Mesenchymal stem cell (in vitro differentiated cells and primary cell): ENCODE measurements at regions not wholly inside any gene's neighbourhood (a gene's known extent, or its start where the extent isn't known, plus 50 kb on each side); places are given as distances from the start of the nearest gene placed in this dataset.

Experiments used
- DNase-seq: peaks from one replicate; pipeline ENCODE4 v3.0.0-alpha.2; 2013
- H2AFZ ChIP-seq: one replicate; pipeline ENCODE4 v1.6.1; 2013; ENCODE audit warnings: low read depth, mild to moderate bottlenecking, control low read depth, inconsistent platforms, low read length, moderate library complexity
- H2AK5ac ChIP-seq: 2 replicates; pipeline ENCODE4 v1.6.1; 2013; ENCODE audit warnings: low read length, moderate library complexity, mild to moderate bottlenecking, inconsistent platforms; ENCODE audit not compliant: severe bottlenecking
- H2BK120ac ChIP-seq: one replicate; pipeline ENCODE4 v1.6.1; 2013; ENCODE audit warnings: low read depth, mild to moderate bottlenecking, inconsistent platforms, low read length, moderate library complexity
- H2BK12ac ChIP-seq, 2 experiments: one replicate each; pipeline ENCODE4 v1.6.1; 2013; ENCODE audit warnings: inconsistent platforms in 2 of 2, low read length in 2 of 2, mild to moderate bottlenecking in 2 of 2, moderate library complexity in 2 of 2, control low read depth in 1 of 2
- H2BK15ac ChIP-seq: one replicate; pipeline ENCODE4 v1.6.1; 2013; ENCODE audit warnings: mild to moderate bottlenecking, low read depth, inconsistent platforms; ENCODE audit not compliant: poor library complexity, severe bottlenecking
- H2BK5ac ChIP-seq: 2 replicates; pipeline ENCODE4 v1.6.1; 2013; ENCODE audit warnings: low read depth, mild to moderate bottlenecking, low read length, control low read depth, inconsistent platforms; ENCODE audit not compliant: poor library complexity, severe bottlenecking
- H3K14ac ChIP-seq, 2 experiments: one replicate each; pipeline ENCODE4 v1.6.1; 2013; ENCODE audit warnings: inconsistent platforms in 2 of 2, low read length in 2 of 2, control low read depth in 1 of 2, mild to moderate bottlenecking in 1 of 2, moderate library complexity in 1 of 2
- H3K18ac ChIP-seq, 2 experiments: one replicate each; pipeline ENCODE4 v1.6.1; 2013; ENCODE audit warnings: inconsistent platforms in 2 of 2, low read length in 2 of 2, control low read depth in 1 of 2, low read depth in 1 of 2, mild to moderate bottlenecking in 1 of 2
- H3K23ac ChIP-seq, 2 experiments: one replicate each; pipeline ENCODE4 v1.6.1; 2013; ENCODE audit warnings: inconsistent platforms in 2 of 2, low read length in 2 of 2, mild to moderate bottlenecking in 2 of 2, moderate library complexity in 2 of 2, control low read depth in 1 of 2
- H3K27ac ChIP-seq: 2 replicates; pipeline ENCODE4 v1.5.1; 2013; ENCODE audit warnings: mild to moderate bottlenecking, moderate library complexity, low read length, control low read depth, inconsistent platforms; ENCODE audit not compliant: poor library complexity, severe bottlenecking
- H3K27me3 ChIP-seq, 2 experiments: 2 replicates each; pipeline versions ENCODE4 v1.6.1 to v1.7.0; 2013; ENCODE audit warnings: low read length in 2 of 2, mild to moderate bottlenecking in 2 of 2, moderate library complexity in 2 of 2, control low read depth in 1 of 2, inconsistent platforms in 1 of 2; ENCODE audit not compliant: control insufficient read depth in 1 of 2, insufficient read depth in 1 of 2
- H3K36me3 ChIP-seq, 2 experiments: 2 replicates each; pipeline versions ENCODE4 v1.6.1 to v1.7.0; 2013; ENCODE audit warnings: low read length in 2 of 2, control low read depth in 1 of 2, inconsistent platforms in 1 of 2, low read depth in 1 of 2, mild to moderate bottlenecking in 1 of 2; ENCODE audit not compliant: insufficient read depth in 2 of 2, control insufficient read depth in 1 of 2
- H3K4ac ChIP-seq, 2 experiments: one replicate each; pipeline ENCODE4 v1.6.1; 2013; ENCODE audit warnings: inconsistent platforms in 2 of 2, low read length in 2 of 2, mild to moderate bottlenecking in 2 of 2, moderate library complexity in 2 of 2, control low read depth in 1 of 2, low read depth in 1 of 2
- H3K4me1 ChIP-seq: 2 replicates; pipeline ENCODE4 v1.6.1; 2013; ENCODE audit warnings: low read depth, low read length, control low read depth; ENCODE audit not compliant: control insufficient read depth, insufficient read depth
- H3K4me2 ChIP-seq: 2 replicates; pipeline ENCODE4 v1.6.1; 2013; ENCODE audit warnings: low read length, mild to moderate bottlenecking, inconsistent platforms; ENCODE audit not compliant: poor library complexity, severe bottlenecking
- H3K4me3 ChIP-seq, 2 experiments: 2 replicates each; pipeline versions ENCODE4 v1.5.1 to v1.7.0; 2013; ENCODE audit warnings: low read length in 2 of 2, mild to moderate bottlenecking in 2 of 2, control low read depth in 1 of 2, low read depth in 1 of 2; ENCODE audit not compliant: insufficient read depth in 1 of 2
- H3K79me1 ChIP-seq: replicated peaks from 2 replicates; pipeline ENCODE4 v1.6.1; 2013; ENCODE audit warnings: mild to moderate bottlenecking, control low read depth, low read length, inconsistent platforms; ENCODE audit not compliant: poor library complexity, severe bottlenecking
- H3K9ac ChIP-seq: 2 replicates; pipeline ENCODE4 v1.7.0; 2013; ENCODE audit warnings: mild to moderate bottlenecking, low read length, moderate library complexity
- H3K9me3 ChIP-seq: 2 replicates; pipeline ENCODE4 v1.7.0; 2013; ENCODE audit warnings: mild to moderate bottlenecking, low read length; ENCODE audit not compliant: control insufficient read depth
- H4K8ac ChIP-seq: one replicate; pipeline ENCODE4 v1.6.1; 2013; ENCODE audit warnings: inconsistent platforms, mild to moderate bottlenecking, low read length, moderate library complexity
- H4K91ac ChIP-seq: one replicate; pipeline ENCODE4 v1.6.1; 2013; ENCODE audit warnings: mild to moderate bottlenecking, low read length, inconsistent platforms
- WGBS: methylation state at CpG from one replicate; pipeline ENCODE4 v1.1.7; 2013; ENCODE audit warnings: mixed read lengths; 5-methylcytosine and 5-hydroxymethylcytosine counted together

- Histone ChIP-seq H3K27me3 (peaks cover 0 to 15% of the 10 kb centered on the region in 2 experiments), H3K27ac (no peak overlapping the region), H3K4me1 (no peaks in the 10 kb centered on the region), H3K4ac (no peak overlapping the region), H3K4me3 (peak overlapping the region in 1 of 2 experiments; percentile 43), H3K4me2 (no peak overlapping the region), H3K9ac (no peak overlapping the region), H3K9me3 (peaks cover 30% of the 10 kb centered on the region), H3K18ac (no peak overlapping the region), H2AFZ (no peak overlapping the region), H2BK12ac (no peak overlapping the region), H3K23ac (no peak overlapping the region), H2BK120ac (no peak overlapping the region), H3K36me3 (no peaks in the 10 kb centered on the region), H4K8ac (no peak overlapping the region), H2BK5ac (no peak overlapping the region), H3K14ac (no peak overlapping the region), H3K79me1 (no peaks in the 10 kb centered on the region), H2AK5ac (no peak overlapping the region), H4K91ac (no peak overlapping the region), H2BK15ac (no peak overlapping the region)
- 20% methylated on average over 28 of the region's 30 CpGs for WGBS
- peak; percentile 6 for DNase-seq
Observed at GRCh38 chr6:28709478-28710349, 184.0 kb downstream of the GPX5 start.

- no peak overlapping the region for H3K23ac ChIP-seq
- no peak overlapping the region for H2AK5ac ChIP-seq
- H3K27me3 ChIP-seq = peaks cover 0 to 15% of the 10 kb centered on the region in 2 experiments
- H3K4me1 ChIP-seq = no peaks in the 10 kb centered on the region
- no peak overlapping the region for H2BK120ac ChIP-seq
- H3K4me3 ChIP-seq = no peak overlapping the region
- no peak overlapping the region for H3K27ac ChIP-seq
- H3K4ac ChIP-seq = no peak overlapping the region
- DNase-seq = peak; percentile 45
- WGBS = 45% methylated on average over 15 of the region's 16 CpGs
- H4K91ac ChIP-seq = no peak overlapping the region
- no peak overlapping the region for H2BK12ac ChIP-seq
- H3K36me3 ChIP-seq = no peaks in the 10 kb centered on the region
- H2AFZ ChIP-seq = no peak overlapping the region
- peaks cover 26% of the 10 kb centered on the region for H3K9me3 ChIP-seq
- no peak overlapping the region for H2BK15ac ChIP-seq
- no peaks in the 10 kb centered on the region for H3K79me1 ChIP-seq
- H4K8ac ChIP-seq = no peak overlapping the region
- no peak overlapping the region for H3K4me2 ChIP-seq
- no peak overlapping the region for H3K14ac ChIP-seq
- no peak overlapping the region for H2BK5ac ChIP-seq
- H3K9ac ChIP-seq = no peak overlapping the region
- H3K18ac ChIP-seq = no peak overlapping the region
Observed at GRCh38 chr6:28710466-28711191, 184.9 kb downstream of the GPX5 start.

GRCh38 chr6:28711325-28711724 lies 185.6 kb downstream of the GPX5 start:
- Histone ChIP-seq H2BK15ac (no peak overlapping the region), H3K4me3 (no peak overlapping the region), H3K4ac (no peak overlapping the region), H2AFZ (no peak overlapping the region), H3K27ac (no peak overlapping the region), H3K9ac (no peak overlapping the region), H3K36me3 (no peaks in the 10 kb centered on the region), H3K4me2 (no peak overlapping the region), H4K91ac (no peak overlapping the region), H3K27me3 (peaks cover 0 to 15% of the 10 kb centered on the region in 2 experiments), H2BK12ac (no peak overlapping the region), H2BK120ac (no peak overlapping the region), H3K18ac (no peak overlapping the region), H2BK5ac (no peak overlapping the region), H4K8ac (no peak overlapping the region), H3K23ac (no peak overlapping the region), H3K14ac (no peak overlapping the region), H2AK5ac (no peak overlapping the region), H3K79me1 (no peaks in the 10 kb centered on the region), H3K9me3 (peaks cover 26% of the 10 kb centered on the region), H3K4me1 (no peaks in the 10 kb centered on the region)
- no CpG with 5 or more reads among the region's 4 CpGs for WGBS
- DNase-seq = no peak

GRCh38 chr6:28711788-28712341 lies 186.2 kb downstream of the GPX5 start:
- no peak overlapping the region for H4K8ac ChIP-seq
- WGBS = 68% methylated on average over 2 of the region's 5 CpGs
- H4K91ac ChIP-seq = no peak overlapping the region
- H3K18ac ChIP-seq = no peak overlapping the region
- no peak overlapping the region for H2AFZ ChIP-seq
- H2BK5ac ChIP-seq = no peak overlapping the region
- H3K9me3 ChIP-seq = peaks cover 24% of the 10 kb centered on the region
- no peak overlapping the region for H2AK5ac ChIP-seq
- H3K4me3 ChIP-seq = no peak overlapping the region
- H3K27me3 ChIP-seq = peaks cover 0 to 18% of the 10 kb centered on the region in 2 experiments
- H3K36me3 ChIP-seq = no peaks in the 10 kb centered on the region
- no peak overlapping the region for H3K4me2 ChIP-seq
- no peaks in the 10 kb centered on the region for H3K4me1 ChIP-seq
- no peak for DNase-seq
- H2BK12ac ChIP-seq = no peak overlapping the region
- no peak overlapping the region for H2BK15ac ChIP-seq
- H3K4ac ChIP-seq = no peak overlapping the region
- no peak overlapping the region for H3K14ac ChIP-seq
- no peak overlapping the region for H3K27ac ChIP-seq
- H2BK120ac ChIP-seq = no peak overlapping the region
- no peaks in the 10 kb centered on the region for H3K79me1 ChIP-seq
- H3K23ac ChIP-seq = no peak overlapping the region
- H3K9ac ChIP-seq = no peak overlapping the region
